Mesendoderm (in vitro differentiated cells): ENCODE measurements at regions not wholly inside any gene's neighbourhood (a gene's known extent, or its start where the extent isn't known, plus 50 kb on each side); places are given as distances from the start of the nearest gene placed in this dataset.
A peak's percentile ranks its signal among the peaks of the same experiment; 100 is the strongest.

Experiments used
- DNase-seq: peaks from one replicate; pipeline ENCODE4 v3.0.0; 2013
- H2AK5ac ChIP-seq: 2 replicates; pipeline ENCODE4 v1.6.1; 2013; ENCODE audit warnings: low read length, inconsistent platforms
- H2BK120ac ChIP-seq: 2 replicates; pipeline ENCODE4 v1.6.1; 2013; ENCODE audit warnings: low read depth, mild to moderate bottlenecking, low read length, moderate library complexity, mixed read lengths
- H2BK15ac ChIP-seq: replicated peaks from 2 replicates; pipeline ENCODE4 v1.6.1; 2013; ENCODE audit warnings: low read depth, mild to moderate bottlenecking, moderate library complexity
- H2BK5ac ChIP-seq: 2 replicates; pipeline ENCODE4 v1.6.1; 2013; ENCODE audit warnings: low read length, inconsistent platforms
- H3K18ac ChIP-seq: 2 replicates; pipeline ENCODE4 v1.6.1; 2013; ENCODE audit warnings: mild to moderate bottlenecking, low read length, mixed read lengths
- H3K23ac ChIP-seq: one replicate; pipeline ENCODE4 v1.6.1; 2013; ENCODE audit warnings: low read length
- H3K27ac ChIP-seq: 2 replicates; pipeline ENCODE4 v1.5.1; 2013; ENCODE audit warnings: low read depth, mild to moderate bottlenecking, inconsistent platforms, low read length, moderate library complexity
- H3K27me3 ChIP-seq: 2 replicates; pipeline ENCODE4 v1.6.1; 2013; ENCODE audit warnings: low read length, control low read depth, mild to moderate bottlenecking, inconsistent platforms; ENCODE audit not compliant: insufficient read depth, poor library complexity
- H3K36me3 ChIP-seq: 2 replicates; pipeline ENCODE4 v1.6.1; 2013; ENCODE audit warnings: low read length, inconsistent platforms; ENCODE audit not compliant: control insufficient read depth, insufficient read depth
- H3K4ac ChIP-seq: one replicate; pipeline ENCODE4 v1.6.1; 2013; ENCODE audit warnings: low read depth, mild to moderate bottlenecking, low read length, moderate library complexity
- H3K4me1 ChIP-seq: 2 replicates; pipeline ENCODE4 v1.6.1; 2013; ENCODE audit warnings: low read depth, low read length, inconsistent platforms; ENCODE audit not compliant: control insufficient read depth
- H3K4me2 ChIP-seq: 2 replicates; pipeline ENCODE4 v1.6.1; 2013; ENCODE audit warnings: low read length
- H3K4me3 ChIP-seq: 2 replicates; pipeline ENCODE4 v1.5.1; 2013; ENCODE audit warnings: mild to moderate bottlenecking, low read length
- H3K56ac ChIP-seq: one replicate; pipeline ENCODE4 v1.6.1; 2013; ENCODE audit warnings: low read length
- H3K79me1 ChIP-seq: 2 replicates; pipeline ENCODE4 v1.6.1; 2013; ENCODE audit warnings: low read length, inconsistent platforms
- H3K79me2 ChIP-seq: 2 replicates; pipeline ENCODE4 v1.6.1; 2013; ENCODE audit warnings: mild to moderate bottlenecking, low read length; ENCODE audit not compliant: control insufficient read depth, insufficient read depth
- H3K9ac ChIP-seq: 2 replicates; pipeline ENCODE4 v1.6.1; 2013; ENCODE audit warnings: low read length, inconsistent platforms
- H4K5ac ChIP-seq: one replicate; pipeline ENCODE4 v1.6.1; 2013; ENCODE audit warnings: low read length
- H4K8ac ChIP-seq: one replicate; pipeline ENCODE4 v1.6.1; 2013; ENCODE audit warnings: low read depth, mild to moderate bottlenecking, control low read depth, low read length, moderate library complexity
- WGBS: extraction: QIAGEN DNeasy Blood & Tissue Kit; methylation state at CpG from one replicate; pipeline ENCODE4 v1.1.7; 2013; ENCODE audit warnings: low lambda C conversion rate, missing lambda C conversion rate; ENCODE audit not compliant: insufficient coverage; ENCODE audit errors: extremely low coverage; 5-methylcytosine and 5-hydroxymethylcytosine counted together

- Histone ChIP-seq H3K23ac (no peak overlapping the region), H4K8ac (no peak overlapping the region), H2AK5ac (no peak overlapping the region), H4K5ac (no peak overlapping the region), H3K4me3 (no peak overlapping the region), H3K56ac (no peak overlapping the region), H3K79me2 (no peaks in the 10 kb centered on the region), H2BK120ac (no peak overlapping the region), H3K4me2 (no peak overlapping the region), H3K27me3 (no peaks in the 10 kb centered on the region), H2BK15ac (no peak overlapping the region), H3K79me1 (no peaks in the 10 kb centered on the region), H3K36me3 (no peaks in the 10 kb centered on the region), H2BK5ac (no peak overlapping the region), H3K18ac (no peak overlapping the region), H3K27ac (no peak overlapping the region), H3K4me1 (no peaks in the 10 kb centered on the region), H3K4ac (no peak overlapping the region), H3K9ac (no peak overlapping the region)
- 100% methylated on average over 1 of the region's 2 CpGs for WGBS
- DNase-seq: no peak
These were observed 70.8 kb upstream of the SHISA3 start for GRCh38 chr4:42326524-42326923.

DNA sequence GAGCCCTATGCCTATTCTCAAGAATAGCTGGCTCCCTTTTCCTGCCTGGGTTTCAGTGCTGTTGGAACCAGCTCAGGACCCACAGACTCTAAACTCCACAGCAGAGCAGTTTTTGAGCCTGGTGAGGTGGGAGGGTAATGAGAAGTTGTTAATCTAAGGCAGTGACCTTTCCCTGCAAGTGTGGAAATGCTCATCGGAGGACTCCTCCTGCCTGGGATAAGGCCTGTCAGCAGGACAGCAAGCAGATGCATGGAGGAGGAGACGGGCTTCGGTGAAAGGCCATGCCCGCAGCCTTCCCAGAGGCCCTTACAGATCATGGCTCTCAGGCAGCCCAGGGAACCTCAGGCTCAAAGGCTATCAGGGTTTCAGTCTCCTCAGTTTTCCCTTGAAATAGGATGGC, 70.0 kb upstream of the SHISA3 start:
- H3K56ac ChIP-seq: peak overlapping the region; percentile 44
- no peak overlapping the region for H3K18ac ChIP-seq
- no peak for DNase-seq
- no peaks in the 10 kb centered on the region for H3K4me1 ChIP-seq
- no peak overlapping the region for H2BK120ac ChIP-seq
- no peak overlapping the region for H3K4me3 ChIP-seq
- no peak overlapping the region for H3K27ac ChIP-seq
- no peak overlapping the region for H2AK5ac ChIP-seq
- no peak overlapping the region for H2BK5ac ChIP-seq
- no CpG with 5 or more reads among the region's 4 CpGs for WGBS
- no peaks in the 10 kb centered on the region for H3K36me3 ChIP-seq
- H4K5ac ChIP-seq: no peak overlapping the region
- no peak overlapping the region for H2BK15ac ChIP-seq
- H3K79me1 ChIP-seq: no peaks in the 10 kb centered on the region
- no peak overlapping the region for H3K9ac ChIP-seq
- H3K4ac ChIP-seq: no peak overlapping the region
- no peak overlapping the region for H4K8ac ChIP-seq
- H3K79me2 ChIP-seq: no peaks in the 10 kb centered on the region
- no peak overlapping the region for H3K23ac ChIP-seq
- no peak overlapping the region for H3K4me2 ChIP-seq
- no peaks in the 10 kb centered on the region for H3K27me3 ChIP-seq

- H3K36me3 ChIP-seq: no peaks in the 10 kb centered on the region
- H3K4ac ChIP-seq: no peak overlapping the region
- no peak overlapping the region for H4K8ac ChIP-seq
- H2BK15ac ChIP-seq: no peak overlapping the region
- H3K79me2 ChIP-seq: no peaks in the 10 kb centered on the region
- no peak overlapping the region for H3K18ac ChIP-seq
- H3K23ac ChIP-seq: no peak overlapping the region
- no peak overlapping the region for H2BK5ac ChIP-seq
- no peak for DNase-seq
- no peak overlapping the region for H2AK5ac ChIP-seq
- no peak overlapping the region for H3K4me2 ChIP-seq
- H3K27me3 ChIP-seq: no peaks in the 10 kb centered on the region
- H3K79me1 ChIP-seq: no peaks in the 10 kb centered on the region
- no peak overlapping the region for H3K27ac ChIP-seq
- no peak overlapping the region for H3K56ac ChIP-seq
- no peak overlapping the region for H3K4me3 ChIP-seq
- WGBS: no CpG with 5 or more reads among the region's 2 CpGs
- no peaks in the 10 kb centered on the region for H3K4me1 ChIP-seq
- no peak overlapping the region for H3K9ac ChIP-seq
- no peak overlapping the region for H4K5ac ChIP-seq
- no peak overlapping the region for H2BK120ac ChIP-seq
These were observed 68.3 kb upstream of the SHISA3 start for GRCh38 chr4:42328978-42329377.

DNA sequence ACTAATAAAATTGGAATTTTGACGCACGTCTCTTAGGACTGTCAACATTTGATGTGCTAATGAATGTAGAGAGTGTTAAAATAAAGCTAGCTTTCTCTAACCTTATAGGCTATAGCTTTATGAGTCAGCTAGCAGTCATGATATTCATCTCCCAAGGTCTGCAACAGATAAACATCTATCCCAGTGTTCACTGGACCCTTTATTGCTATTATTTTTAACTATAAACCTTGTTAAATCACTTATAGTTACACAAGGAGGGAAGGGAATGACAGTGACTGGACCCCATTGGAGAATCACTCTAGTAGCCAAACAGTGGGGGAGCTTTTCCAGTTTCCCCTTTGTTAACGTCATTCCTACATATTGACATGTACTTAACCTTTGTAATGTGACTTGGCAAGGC, 67.9 kb upstream of the SHISA3 start:
- Histone ChIP-seq H3K9ac (no peak overlapping the region), H2AK5ac (no peak overlapping the region), H3K27ac (no peak overlapping the region), H3K56ac (no peak overlapping the region), H2BK5ac (no peak overlapping the region), H3K79me2 (no peaks in the 10 kb centered on the region), H3K4ac (no peak overlapping the region), H3K23ac (no peak overlapping the region), H4K8ac (no peak overlapping the region), H3K79me1 (no peaks in the 10 kb centered on the region), H2BK15ac (no peak overlapping the region), H3K36me3 (no peaks in the 10 kb centered on the region), H3K4me3 (no peak overlapping the region), H4K5ac (no peak overlapping the region), H3K18ac (no peak overlapping the region), H3K4me2 (no peak overlapping the region), H2BK120ac (no peak overlapping the region), H3K27me3 (no peaks in the 10 kb centered on the region), H3K4me1 (no peaks in the 10 kb centered on the region)
- no CpG with 5 or more reads among the region's 3 CpGs for WGBS
- DNase-seq: no peak

DNA sequence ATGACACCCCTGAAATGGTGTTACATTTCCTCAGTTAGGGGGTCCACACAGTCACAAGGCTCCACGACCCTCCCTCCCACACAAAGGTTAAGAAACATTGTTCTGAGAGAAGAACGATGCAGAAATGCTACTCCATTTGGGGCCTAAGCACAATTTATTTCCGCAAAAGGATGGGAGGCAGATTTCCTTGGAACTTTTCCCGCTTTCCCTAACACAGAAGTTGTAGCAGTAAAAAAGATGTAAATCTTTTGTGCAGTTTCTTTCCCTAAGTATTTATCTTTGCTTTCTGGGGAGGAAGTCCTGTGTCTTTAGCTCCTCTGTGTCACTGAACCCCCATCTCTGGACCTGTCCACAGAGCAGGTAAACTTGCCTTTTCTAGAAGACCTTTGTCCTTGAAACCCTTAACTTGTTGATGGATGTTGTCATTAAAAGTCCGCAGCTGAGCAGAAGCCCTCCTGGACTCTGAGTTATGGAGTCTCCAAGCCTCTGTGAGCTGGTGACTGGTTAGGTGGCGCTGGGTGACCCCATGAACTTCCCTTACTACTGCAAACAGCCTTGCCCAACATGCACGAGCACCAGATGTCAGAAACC, 67.2 kb upstream of the SHISA3 start:
- no peak overlapping the region for H3K23ac ChIP-seq
- H2BK5ac ChIP-seq: no peak overlapping the region
- no peaks in the 10 kb centered on the region for H3K79me1 ChIP-seq
- H4K8ac ChIP-seq: no peak overlapping the region
- no peak overlapping the region for H4K5ac ChIP-seq
- no peak overlapping the region for H3K56ac ChIP-seq
- no peak for DNase-seq
- H2BK15ac ChIP-seq: no peak overlapping the region
- no peaks in the 10 kb centered on the region for H3K4me1 ChIP-seq
- no peak overlapping the region for H3K4me2 ChIP-seq
- H3K36me3 ChIP-seq: no peaks in the 10 kb centered on the region
- no CpG with 5 or more reads among the region's 7 CpGs for WGBS
- no peaks in the 10 kb centered on the region for H3K79me2 ChIP-seq
- no peaks in the 10 kb centered on the region for H3K27me3 ChIP-seq
- no peak overlapping the region for H2BK120ac ChIP-seq
- H3K4ac ChIP-seq: peak overlapping the region; percentile 60
- no peak overlapping the region for H3K4me3 ChIP-seq
- H3K18ac ChIP-seq: peak overlapping the region; percentile 36
- no peak overlapping the region for H3K9ac ChIP-seq
- H2AK5ac ChIP-seq: no peak overlapping the region
- no peak overlapping the region for H3K27ac ChIP-seq

DNA sequence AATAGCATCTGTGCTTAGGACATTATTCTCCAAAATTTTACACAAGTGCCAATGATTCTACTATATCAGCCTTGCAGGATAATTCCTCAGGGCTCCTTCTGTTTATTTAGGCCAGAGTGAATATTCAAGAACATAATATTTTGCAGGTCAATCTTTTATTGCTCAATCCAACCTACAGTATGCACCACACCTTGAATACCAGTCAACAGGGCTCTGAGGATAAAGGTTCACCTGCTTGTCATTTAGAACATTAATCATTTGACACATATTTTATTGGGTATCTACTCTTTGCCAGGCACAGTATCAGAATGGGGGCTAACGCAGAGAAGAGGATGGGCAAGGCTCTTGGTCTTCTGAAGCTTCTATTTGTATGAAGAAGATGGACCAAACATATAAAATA, 66.2 kb upstream of the SHISA3 start:
- no peak overlapping the region for H2BK15ac ChIP-seq
- H3K27ac ChIP-seq: no peak overlapping the region
- H3K4me3 ChIP-seq: no peak overlapping the region
- no peak overlapping the region for H3K56ac ChIP-seq
- H3K4ac ChIP-seq: no peak overlapping the region
- no peak overlapping the region for H3K9ac ChIP-seq
- no peak overlapping the region for H2BK120ac ChIP-seq
- no peak overlapping the region for H4K8ac ChIP-seq
- no CpG with 5 or more reads among the region's 1 CpG for WGBS
- H2BK5ac ChIP-seq: no peak overlapping the region
- H4K5ac ChIP-seq: no peak overlapping the region
- no peaks in the 10 kb centered on the region for H3K27me3 ChIP-seq
- no peak overlapping the region for H2AK5ac ChIP-seq
- DNase-seq: no peak
- H3K23ac ChIP-seq: no peak overlapping the region
- H3K4me2 ChIP-seq: no peak overlapping the region
- no peaks in the 10 kb centered on the region for H3K79me2 ChIP-seq
- no peaks in the 10 kb centered on the region for H3K36me3 ChIP-seq
- H3K79me1 ChIP-seq: no peaks in the 10 kb centered on the region
- no peaks in the 10 kb centered on the region for H3K4me1 ChIP-seq
- no peak overlapping the region for H3K18ac ChIP-seq
